ENCODE measurements at regions not wholly inside any gene's neighbourhood (a gene's known extent, or its start where the extent isn't known, plus 50 kb on each side); places are given as distances from the start of the nearest gene placed in this dataset.
A peak's percentile ranks its signal among the peaks of the same experiment; 100 is the strongest.

- TF ChIP-seq ZFP30 (CRISPR knock-in tag; IDR thresholded peaks at IDR 0.05) (no peak), SNAI2 (CRISPR knock-in tag; IDR thresholded peaks at IDR 0.05) (no peak), TCF4 (CRISPR knock-in tag; IDR thresholded peaks at IDR 0.05; ENCODE audit: borderline replicate concordance) (no peak), ISL1 (CRISPR knock-in tag; IDR thresholded peaks at IDR 0.05) (peak; percentile 84), BACH2 (CRISPR knock-in tag; IDR thresholded peaks at IDR 0.05; ENCODE audit: borderline replicate concordance) (no peak)
- TF ChIP-seq, protein P1, sequence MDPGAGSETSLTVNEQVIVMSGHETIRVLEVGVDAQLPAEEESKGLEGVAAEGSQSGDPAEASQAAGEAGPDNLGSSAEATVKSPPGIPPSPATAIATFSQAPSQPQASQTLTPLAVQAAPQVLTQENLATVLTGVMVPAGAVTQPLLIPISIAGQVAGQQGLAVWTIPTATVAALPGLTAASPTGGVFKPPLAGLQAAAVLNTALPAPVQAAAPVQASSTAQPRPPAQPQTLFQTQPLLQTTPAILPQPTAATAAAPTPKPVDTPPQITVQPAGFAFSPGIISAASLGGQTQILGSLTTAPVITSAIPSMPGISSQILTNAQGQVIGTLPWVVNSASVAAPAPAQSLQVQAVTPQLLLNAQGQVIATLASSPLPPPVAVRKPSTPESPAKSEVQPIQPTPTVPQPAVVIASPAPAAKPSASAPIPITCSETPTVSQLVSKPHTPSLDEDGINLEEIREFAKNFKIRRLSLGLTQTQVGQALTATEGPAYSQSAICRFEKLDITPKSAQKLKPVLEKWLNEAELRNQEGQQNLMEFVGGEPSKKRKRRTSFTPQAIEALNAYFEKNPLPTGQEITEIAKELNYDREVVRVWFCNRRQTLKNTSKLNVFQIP (CRISPR knock-in tag; IDR thresholded peaks at IDR 0.05; ENCODE audit: borderline replicate concordance, low read depth): no peak
- TF ChIP-seq, protein P2, sequence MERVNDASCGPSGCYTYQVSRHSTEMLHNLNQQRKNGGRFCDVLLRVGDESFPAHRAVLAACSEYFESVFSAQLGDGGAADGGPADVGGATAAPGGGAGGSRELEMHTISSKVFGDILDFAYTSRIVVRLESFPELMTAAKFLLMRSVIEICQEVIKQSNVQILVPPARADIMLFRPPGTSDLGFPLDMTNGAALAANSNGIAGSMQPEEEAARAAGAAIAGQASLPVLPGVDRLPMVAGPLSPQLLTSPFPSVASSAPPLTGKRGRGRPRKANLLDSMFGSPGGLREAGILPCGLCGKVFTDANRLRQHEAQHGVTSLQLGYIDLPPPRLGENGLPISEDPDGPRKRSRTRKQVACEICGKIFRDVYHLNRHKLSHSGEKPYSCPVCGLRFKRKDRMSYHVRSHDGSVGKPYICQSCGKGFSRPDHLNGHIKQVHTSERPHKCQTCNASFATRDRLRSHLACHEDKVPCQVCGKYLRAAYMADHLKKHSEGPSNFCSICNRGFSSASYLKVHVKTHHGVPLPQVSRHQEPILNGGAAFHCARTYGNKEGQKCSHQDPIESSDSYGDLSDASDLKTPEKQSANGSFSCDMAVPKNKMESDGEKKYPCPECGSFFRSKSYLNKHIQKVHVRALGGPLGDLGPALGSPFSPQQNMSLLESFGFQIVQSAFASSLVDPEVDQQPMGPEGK (CRISPR knock-in tag; IDR thresholded peaks at IDR 0.05; ENCODE audit: borderline replicate concordance): no peak
Observed at GRCh38 chr11:23903044-23903704, 593.7 kb upstream of the LUZP2 start.
